Calu3 (cell line): ENCODE measurements at regions not wholly inside any gene's neighbourhood (a gene's known extent, or its start where the extent isn't known, plus 50 kb on each side); places are given as distances from the start of the nearest gene placed in this dataset.
"Not testable (repeated sequence)": the region's sequence is repeated elsewhere in the genome, so short reads cannot be mapped to it uniquely, and the experiment has no call there.

Experiments used
- BruUV-seq: library from RNA; stranded (reverse); fragments of 400-500 nt; replicated peaks from 2 replicates; lab custom pipeline; 2021; lab: Mats Ljungman, UMichigan
- CTCF ChIA-PET: fragments of 300-600 bp; sonication (Branson Sonifier 250); formaldehyde crosslinking; loops from one replicate; lab custom pipeline; 2022; ENCODE audit warnings: antibody characterized with exemption; lab: Charles Lee
- DNase-seq: peaks from one replicate; pipeline ENCODE4 v3.0.0; 2022
- H3K27ac Mint-ChIP-seq: one replicate; pipeline ENCODE4 v1.8.0; 2022; ENCODE audit warnings: mixed read lengths; ENCODE audit not compliant: unreplicated experiment
- H3K27me3 Mint-ChIP-seq: one replicate; pipeline ENCODE4 v1.8.0; 2022; ENCODE audit warnings: mixed read lengths; ENCODE audit not compliant: unreplicated experiment
- H3K36me3 Mint-ChIP-seq: one replicate; pipeline ENCODE4 v1.8.0; 2022; ENCODE audit warnings: mild to moderate bottlenecking, moderate library complexity, mixed read lengths; ENCODE audit not compliant: insufficient read depth, unreplicated experiment
- H3K4me1 Mint-ChIP-seq: one replicate; pipeline ENCODE4 v1.8.0; 2022; ENCODE audit warnings: mild to moderate bottlenecking, low read depth, mixed read lengths; ENCODE audit not compliant: unreplicated experiment
- H3K4me3 Mint-ChIP-seq: one replicate; pipeline ENCODE4 v1.8.0; 2022; ENCODE audit warnings: mild to moderate bottlenecking, low read depth, moderate library complexity, mixed read lengths; ENCODE audit not compliant: unreplicated experiment
- H3K9me3 Mint-ChIP-seq: one replicate; pipeline ENCODE4 v1.8.0; 2022; ENCODE audit warnings: low read depth, mixed read lengths; ENCODE audit not compliant: unreplicated experiment
- CTCF ChIP-seq: fragments of 200-600 bp; IDR thresholded peaks from one replicate; pipeline ENCODE4 v1.8.0; 2022; ENCODE audit warnings: antibody characterized with exemption; ENCODE audit not compliant: unreplicated experiment
- intact Hi-C: fragments of 100-400 bp; cut with micrococcal nuclease; formaldehyde crosslinking; loops from one replicate; pipeline ENCODE4 v1.10.0; 2022; ENCODE audit not compliant: unreplicated experiment

GRCh38 chr9:101925498-101925897 is 187.1 kb upstream of the GRIN3A start:
- CTCF ChIA-PET = no interaction called here
- Mint-ChIP-seq H3K36me3 (no peaks in the 10 kb centered on the region), H3K9me3 (no peaks in the 10 kb centered on the region), H3K27me3 (no peaks in the 10 kb centered on the region), H3K27ac (no peak overlapping the region), H3K4me3 (no peak overlapping the region), H3K4me1 (no peaks in the 10 kb centered on the region)
- intact Hi-C loops = no loop called here
- BruUV-seq = no TSS peak
- no peak for DNase-seq
- no peak for TF ChIP-seq CTCF

GRCh38 chr9:101923451-101923850 is 185.0 kb upstream of the GRIN3A start:
- TF ChIP-seq CTCF = no peak
- intact Hi-C loops = no loop called here

GRCh38 chr9:101916948-101917347 is 178.5 kb upstream of the GRIN3A start:
- H3K9me3 Mint-ChIP-seq, BruUV-seq, H3K4me1 Mint-ChIP-seq, H3K36me3 Mint-ChIP-seq, DNase-seq, intact Hi-C loops, CTCF ChIA-PET, H3K27me3 Mint-ChIP-seq, H3K4me3 Mint-ChIP-seq, H3K27ac Mint-ChIP-seq: not testable (repeated sequence)

More at GRCh38 chr9:101923451-101923850, 185.0 kb upstream of the GRIN3A start:
- DNase-seq = no peak
- Mint-ChIP-seq H3K36me3 (no peaks in the 10 kb centered on the region), H3K27me3 (no peaks in the 10 kb centered on the region), H3K9me3 (no peaks in the 10 kb centered on the region), H3K4me1 (no peaks in the 10 kb centered on the region), H3K27ac (no peak overlapping the region), H3K4me3 (no peak overlapping the region)
- no TSS peak for BruUV-seq
- CTCF ChIA-PET = no interaction called here

- no peak overlapping the region for H3K27ac Mint-ChIP-seq
- H3K36me3 Mint-ChIP-seq = no peaks in the 10 kb centered on the region
- no peak overlapping the region for H3K4me3 Mint-ChIP-seq
- H3K9me3 Mint-ChIP-seq = no peaks in the 10 kb centered on the region
- no peaks in the 10 kb centered on the region for H3K4me1 Mint-ChIP-seq
- no peaks in the 10 kb centered on the region for H3K27me3 Mint-ChIP-seq
- intact Hi-C loops = no loop called here
- no peak for DNase-seq
- BruUV-seq = no TSS peak
- CTCF ChIA-PET = no interaction called here
- TF ChIP-seq CTCF = no peak
These were observed 177.0 kb upstream of the GRIN3A start for GRCh38 chr9:101915482-101915881.

- CTCF ChIA-PET = no interaction called here
- DNase-seq = no peak
These were observed 174.3 kb upstream of the GRIN3A start for GRCh38 chr9:101912698-101913097.

More at GRCh38 chr9:101912698-101913097, 174.3 kb upstream of the GRIN3A start:
- H3K27me3 Mint-ChIP-seq = no peaks in the 10 kb centered on the region
- H3K4me3 Mint-ChIP-seq = no peak overlapping the region
- TF ChIP-seq CTCF = no peak
- intact Hi-C loops = no loop called here
- no peaks in the 10 kb centered on the region for H3K4me1 Mint-ChIP-seq
- no peak overlapping the region for H3K27ac Mint-ChIP-seq
- H3K36me3 Mint-ChIP-seq = no peaks in the 10 kb centered on the region
- no TSS peak for BruUV-seq
- no peaks in the 10 kb centered on the region for H3K9me3 Mint-ChIP-seq
